CD4-positive, alpha-beta T cell (primary cell): ENCODE measurements at regions not wholly inside any gene's neighbourhood (a gene's known extent, or its start where the extent isn't known, plus 50 kb on each side); places are given as distances from the start of the nearest gene placed in this dataset.
"Not testable (repeated sequence)": the region's sequence is repeated elsewhere in the genome, so short reads cannot be mapped to it uniquely, and the experiment has no call there.

ENCODE experiments used
- ATAC-seq: fragments of 200-7000 bp; cut with Tn5 transposase; one replicate; pipeline ENCODE4 v1.10.0; 2022; ENCODE audit warnings: mild to moderate bottlenecking; ENCODE audit not compliant: poor library complexity
- CTCF ChIA-PET: fragments of 350-600 bp; sonication (Branson Sonifier 250); formaldehyde crosslinking; loops from one replicate; lab custom pipeline; 2021; ENCODE audit warnings: antibody characterized with exemption, inconsistent platforms; lab: Charles Lee
- POLR2A ChIA-PET: fragments of 350-600 bp; sonication (Branson Sonifier 250); formaldehyde crosslinking; loops from one replicate; lab custom pipeline; 2021; ENCODE audit warnings: antibody characterized with exemption, inconsistent platforms; lab: Charles Lee
- DNase-seq, 14 experiments: peaks; one replicate each; pipeline ENCODE4 v3.0.0-alpha.2; 2013 to 2020; ENCODE audit warnings: mixed read lengths in 2 of 14
- H3K27ac ChIP-seq, 2 donors: one replicate each; pipeline versions ENCODE4 v1.5.1 to v1.7.0; 2013; ENCODE audit warnings: low read length in 2 of 2, low read depth in 1 of 2, mild to moderate bottlenecking in 1 of 2
- H3K27me3 ChIP-seq, 2 experiments: 1 replicate in 1 of 2; 2 replicates in 1 of 2; pipeline versions ENCODE4 v1.6.1 to v1.7.0; 2013; ENCODE audit warnings: low read length in 2 of 2, control low read depth in 1 of 2, mild to moderate bottlenecking in 1 of 2, moderate library complexity in 1 of 2; ENCODE audit not compliant: insufficient read depth in 2 of 2, control insufficient read depth in 1 of 2
- H3K36me3 ChIP-seq: one replicate; pipeline ENCODE4 v1.6.1; 2013; ENCODE audit warnings: low read length, control low read depth; ENCODE audit not compliant: insufficient read depth
- H3K4me1 ChIP-seq: one replicate; pipeline ENCODE4 v1.6.1; 2013; ENCODE audit warnings: low read length, control low read depth; ENCODE audit not compliant: insufficient read depth
- H3K4me3 ChIP-seq: one replicate; pipeline ENCODE4 v1.5.1; 2013; ENCODE audit warnings: mild to moderate bottlenecking, low read length, moderate library complexity
- H3K9me3 ChIP-seq, 2 experiments: 1 replicate in 1 of 2; 2 replicates in 1 of 2; pipeline versions ENCODE4 v1.6.1 to v1.7.0; 2013; ENCODE audit warnings: low read length in 2 of 2, mild to moderate bottlenecking in 2 of 2, control low read depth in 1 of 2, moderate library complexity in 1 of 2; ENCODE audit not compliant: control insufficient read depth in 1 of 2, insufficient read depth in 1 of 2
- H3K27ac Mint-ChIP-seq: one replicate; pipeline ENCODE4 v1.8.0; 2020; ENCODE audit warnings: mixed read lengths
- H3K27me3 Mint-ChIP-seq: one replicate; pipeline ENCODE4 v1.8.0; 2021; ENCODE audit warnings: mixed read lengths
- H3K36me3 Mint-ChIP-seq: one replicate; pipeline ENCODE4 v1.8.0; 2021; ENCODE audit warnings: low read depth, mixed read lengths
- H3K4me1 Mint-ChIP-seq: one replicate; pipeline ENCODE4 v1.8.0; 2021; ENCODE audit warnings: low read depth, mixed read lengths
- H3K4me3 Mint-ChIP-seq: one replicate; pipeline ENCODE4 v1.8.0; 2020; ENCODE audit warnings: mild to moderate bottlenecking, mixed read lengths
- H3K9me3 Mint-ChIP-seq: one replicate; pipeline ENCODE4 v1.8.0; 2020; ENCODE audit warnings: mixed read lengths
- intact Hi-C, 2 experiments: fragments of 100-400 bp; cut with DNase I in 1 of 2; cut with micrococcal nuclease in 1 of 2; formaldehyde crosslinking; loops; one replicate each; pipeline versions ENCODE4 v1.15.1 to v1.9.0; 2023 to 2025; cut with DNase I, micrococcal nuclease
- TF ChIP-seq, protein P1 (sequence below): fragments of 200-600 bp; IDR thresholded peaks from one replicate; pipeline ENCODE4 v1.8.0; 2022; ENCODE audit warnings: antibody characterized with exemption, mild to moderate bottlenecking

DNA sequence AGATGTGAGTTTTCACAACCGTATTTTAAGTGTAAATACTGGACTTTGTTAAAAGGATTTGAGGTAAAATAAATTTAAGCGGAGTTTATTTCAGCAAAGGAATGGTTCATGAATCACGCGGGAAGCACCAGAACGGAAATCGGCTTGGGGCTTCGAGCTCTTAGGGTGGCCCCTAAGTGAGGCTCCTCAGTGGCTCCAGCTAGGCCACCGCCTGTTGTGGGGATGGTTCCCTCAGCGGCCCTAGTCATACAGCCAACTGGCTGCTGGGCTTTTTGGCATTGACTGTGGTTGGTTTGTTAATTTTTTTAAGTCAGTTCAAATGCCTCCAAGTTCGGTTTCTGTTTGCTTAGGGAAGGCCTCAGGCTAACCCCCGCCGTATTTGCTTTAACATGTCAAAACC, 198.0 kb downstream of the LMLN start:
- POLR2A ChIA-PET, H3K9me3 Mint-ChIP-seq, H3K27me3 Mint-ChIP-seq, ATAC-seq, H3K36me3 ChIP-seq, CTCF ChIA-PET, H3K4me3 ChIP-seq, H3K36me3 Mint-ChIP-seq, H3K9me3 ChIP-seq, H3K27me3 ChIP-seq, DNase-seq, H3K4me1 Mint-ChIP-seq, H3K4me1 ChIP-seq, H3K4me3 Mint-ChIP-seq, H3K27ac ChIP-seq, H3K27ac Mint-ChIP-seq, intact Hi-C loops: not testable (repeated sequence)

DNA sequence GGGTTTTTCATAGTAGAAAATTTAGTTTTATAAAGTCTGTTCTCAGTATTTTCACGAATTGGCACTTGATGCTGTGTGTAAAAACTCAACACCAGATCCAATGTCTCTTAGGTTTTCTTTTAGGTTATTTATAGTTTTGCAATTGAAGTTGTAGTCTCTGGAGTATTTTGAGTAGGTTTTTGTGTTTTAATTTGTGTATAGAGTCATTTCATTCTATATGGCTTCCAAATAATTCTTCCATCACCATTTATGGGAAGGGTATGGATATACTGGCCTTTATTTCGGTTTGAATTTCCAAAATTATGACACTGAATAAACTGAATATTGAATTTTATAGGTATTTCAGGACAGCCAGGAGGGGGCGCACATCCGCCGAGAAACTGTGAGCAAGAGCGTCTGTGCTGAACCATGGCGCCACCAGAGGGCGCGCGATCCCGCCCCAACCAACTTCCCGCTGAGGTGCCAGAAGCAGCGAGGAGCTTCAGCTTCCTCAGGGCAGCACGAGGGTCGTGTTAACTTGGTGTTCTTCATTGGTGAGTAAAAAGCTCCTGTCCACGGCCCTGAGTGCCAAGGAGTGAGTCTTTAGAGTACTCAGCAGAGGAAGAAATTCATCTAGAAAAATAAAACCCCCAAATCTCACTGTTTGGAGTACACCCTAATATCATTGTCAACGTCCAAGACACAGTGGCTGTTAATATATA, 207.5 kb downstream of the LMLN start:
- POLR2A ChIA-PET, H3K9me3 Mint-ChIP-seq, H3K36me3 ChIP-seq, H3K4me3 ChIP-seq, H3K27ac Mint-ChIP-seq, H3K4me1 ChIP-seq, H3K36me3 Mint-ChIP-seq, H3K9me3 ChIP-seq, CTCF ChIA-PET, ATAC-seq, H3K4me1 Mint-ChIP-seq, intact Hi-C loops, H3K4me3 Mint-ChIP-seq, H3K27me3 ChIP-seq, H3K27ac ChIP-seq: not testable (repeated sequence)
- H3K27me3 Mint-ChIP-seq: peaks cover 19% of the 10 kb centered on the region
- TF ChIP-seq, protein P1, sequence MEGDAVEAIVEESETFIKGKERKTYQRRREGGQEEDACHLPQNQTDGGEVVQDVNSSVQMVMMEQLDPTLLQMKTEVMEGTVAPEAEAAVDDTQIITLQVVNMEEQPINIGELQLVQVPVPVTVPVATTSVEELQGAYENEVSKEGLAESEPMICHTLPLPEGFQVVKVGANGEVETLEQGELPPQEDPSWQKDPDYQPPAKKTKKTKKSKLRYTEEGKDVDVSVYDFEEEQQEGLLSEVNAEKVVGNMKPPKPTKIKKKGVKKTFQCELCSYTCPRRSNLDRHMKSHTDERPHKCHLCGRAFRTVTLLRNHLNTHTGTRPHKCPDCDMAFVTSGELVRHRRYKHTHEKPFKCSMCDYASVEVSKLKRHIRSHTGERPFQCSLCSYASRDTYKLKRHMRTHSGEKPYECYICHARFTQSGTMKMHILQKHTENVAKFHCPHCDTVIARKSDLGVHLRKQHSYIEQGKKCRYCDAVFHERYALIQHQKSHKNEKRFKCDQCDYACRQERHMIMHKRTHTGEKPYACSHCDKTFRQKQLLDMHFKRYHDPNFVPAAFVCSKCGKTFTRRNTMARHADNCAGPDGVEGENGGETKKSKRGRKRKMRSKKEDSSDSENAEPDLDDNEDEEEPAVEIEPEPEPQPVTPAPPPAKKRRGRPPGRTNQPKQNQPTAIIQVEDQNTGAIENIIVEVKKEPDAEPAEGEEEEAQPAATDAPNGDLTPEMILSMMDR: peak; percentile 96
- DNase-seq: peak; percentile 49 to 74 (median 62)

DNA sequence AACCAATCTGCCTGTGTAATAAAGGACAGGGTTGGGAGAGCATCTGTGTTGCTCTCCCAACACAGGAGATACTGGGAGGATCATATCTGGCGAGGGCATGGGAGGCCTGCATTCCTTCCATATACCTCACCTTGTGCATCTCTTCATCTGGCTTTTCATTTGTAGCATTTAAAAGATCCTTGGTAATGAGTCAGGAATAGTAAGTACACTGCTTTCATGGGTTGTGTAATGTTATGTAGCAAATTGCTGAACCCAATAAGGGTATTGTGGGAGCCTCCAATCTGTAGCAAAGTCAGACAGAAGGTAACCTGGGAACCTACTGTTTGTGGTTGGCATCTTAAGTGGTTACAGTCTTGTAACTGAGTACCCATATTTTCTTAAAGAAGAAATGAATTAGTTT, 210.8 kb downstream of the LMLN start:
- H3K36me3 ChIP-seq, H3K27me3 ChIP-seq, H3K9me3 Mint-ChIP-seq, H3K4me3 ChIP-seq, CTCF ChIA-PET, H3K9me3 ChIP-seq, H3K4me3 Mint-ChIP-seq, ATAC-seq, H3K36me3 Mint-ChIP-seq, H3K27ac Mint-ChIP-seq, DNase-seq, POLR2A ChIA-PET, H3K4me1 ChIP-seq, intact Hi-C loops, H3K4me1 Mint-ChIP-seq, H3K27ac ChIP-seq: not testable (repeated sequence)
- peaks cover 19% of the 10 kb centered on the region for H3K27me3 Mint-ChIP-seq

DNA sequence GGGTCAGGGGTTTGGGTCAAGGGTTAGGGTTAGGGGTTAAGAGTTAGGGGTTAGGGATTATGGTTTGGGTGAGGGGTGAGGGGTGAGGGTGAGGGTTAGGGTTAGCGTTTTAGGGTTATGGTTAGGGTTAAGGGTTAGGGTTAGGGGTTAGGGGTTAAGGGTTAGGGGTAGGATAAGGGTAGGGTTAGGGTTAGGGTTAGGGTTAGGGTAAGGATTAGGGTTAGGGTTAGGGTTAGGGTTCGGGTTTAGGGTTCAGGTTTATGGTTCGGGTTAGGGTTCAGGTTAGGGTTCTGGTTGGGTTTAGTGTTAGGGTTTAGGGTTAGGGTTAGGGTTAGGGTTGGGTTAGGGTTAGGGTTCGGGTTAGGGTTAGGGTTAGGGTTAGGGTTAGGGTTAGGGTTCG, 213.1 kb downstream of the LMLN start:
- H3K4me1 ChIP-seq, H3K27ac ChIP-seq, H3K36me3 ChIP-seq, H3K27me3 ChIP-seq, H3K9me3 ChIP-seq, DNase-seq, intact Hi-C loops, ATAC-seq, H3K4me3 ChIP-seq, CTCF ChIA-PET, POLR2A ChIA-PET, H3K27ac Mint-ChIP-seq, H3K4me1 Mint-ChIP-seq, H3K36me3 Mint-ChIP-seq, H3K4me3 Mint-ChIP-seq, H3K9me3 Mint-ChIP-seq: not testable (repeated sequence)
- H3K27me3 Mint-ChIP-seq: peaks cover 14% of the 10 kb centered on the region

DNA sequence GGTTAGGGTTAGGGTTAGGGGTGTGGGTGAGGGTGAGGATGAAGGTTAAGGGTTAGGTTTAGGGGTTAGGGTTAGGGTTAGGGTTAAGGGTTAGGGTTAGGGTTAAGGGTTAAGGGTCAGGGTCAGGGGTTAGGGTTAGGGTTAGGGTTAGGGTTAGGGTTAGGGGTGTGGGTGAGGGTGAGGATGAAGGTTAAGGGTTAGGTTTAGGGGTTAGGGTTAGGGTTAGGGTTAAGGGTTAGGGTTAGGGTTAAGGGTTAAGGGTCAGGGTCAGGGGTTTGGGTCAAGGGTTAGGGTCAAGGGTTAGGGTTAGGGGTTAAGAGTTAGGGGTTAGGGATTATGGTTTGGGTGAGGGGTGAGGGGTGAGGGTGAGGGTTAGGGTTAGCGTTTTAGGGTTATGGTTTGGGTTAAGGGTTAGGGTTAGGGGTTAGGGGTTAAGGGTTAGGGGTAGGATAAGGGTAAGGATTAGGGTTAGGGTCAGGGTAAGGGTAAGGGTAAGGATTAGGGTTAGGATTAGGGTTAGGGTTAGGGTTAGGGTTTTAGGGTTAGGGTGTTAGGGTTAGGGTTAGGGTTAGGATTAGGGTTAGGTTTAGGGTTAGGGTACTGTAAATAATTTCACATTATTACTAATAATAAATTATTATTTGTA, 214.0 kb downstream of the LMLN start:
- CTCF ChIA-PET, H3K36me3 Mint-ChIP-seq, POLR2A ChIA-PET, intact Hi-C loops, H3K4me3 ChIP-seq, H3K4me1 ChIP-seq, H3K9me3 Mint-ChIP-seq, H3K27me3 ChIP-seq, DNase-seq, H3K4me1 Mint-ChIP-seq, H3K36me3 ChIP-seq, H3K9me3 ChIP-seq, H3K4me3 Mint-ChIP-seq, H3K27ac ChIP-seq, H3K27me3 Mint-ChIP-seq, ATAC-seq, H3K27ac Mint-ChIP-seq: not testable (repeated sequence)
